Stimulated activated CD4-positive, alpha-beta T cell treated with anti-CD3 and anti-CD28 coated beads, Interleukin-12 subunit alpha, Interleukin-12 subunit beta, amount 100 ng/mL, for 24 hours (primary cell): ENCODE measurements at regions not wholly inside any gene's neighbourhood (a gene's known extent, or its start where the extent isn't known, plus 50 kb on each side); places are given as distances from the start of the nearest gene placed in this dataset.

ENCODE experiments used
- DNase-seq, 2 experiments: peaks; one replicate each; pipeline ENCODE4 v3.0.0-alpha.2; 2020; ENCODE audit warnings: low read depth in 2 of 2

- no peak for DNase-seq
Observed at GRCh38 chr15:93485438-93486327, 396.7 kb upstream of the RGMA start.

DNA sequence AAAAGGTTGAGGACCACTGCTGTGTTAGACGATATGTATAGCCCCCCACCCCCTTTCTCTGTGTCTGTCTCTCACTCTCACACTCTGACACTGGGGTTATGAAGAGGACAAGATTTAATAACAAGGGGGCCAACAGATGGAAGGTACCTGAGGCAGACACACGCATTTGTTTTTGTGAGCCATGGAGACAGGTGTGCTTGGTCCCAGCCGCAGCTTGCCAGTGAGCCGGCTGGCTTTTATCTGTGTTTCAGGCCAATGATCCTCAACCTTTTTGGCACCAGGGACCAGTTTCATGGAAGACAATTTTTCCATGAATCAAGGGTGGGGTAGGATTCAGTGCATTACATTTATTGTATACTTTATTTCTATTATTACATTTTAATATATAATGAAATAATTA is 394.9 kb upstream of the RGMA start:
- no peak for DNase-seq

- DNase-seq: no peak
Observed at GRCh38 chr15:93482731-93483130, 393.7 kb upstream of the RGMA start.

DNA sequence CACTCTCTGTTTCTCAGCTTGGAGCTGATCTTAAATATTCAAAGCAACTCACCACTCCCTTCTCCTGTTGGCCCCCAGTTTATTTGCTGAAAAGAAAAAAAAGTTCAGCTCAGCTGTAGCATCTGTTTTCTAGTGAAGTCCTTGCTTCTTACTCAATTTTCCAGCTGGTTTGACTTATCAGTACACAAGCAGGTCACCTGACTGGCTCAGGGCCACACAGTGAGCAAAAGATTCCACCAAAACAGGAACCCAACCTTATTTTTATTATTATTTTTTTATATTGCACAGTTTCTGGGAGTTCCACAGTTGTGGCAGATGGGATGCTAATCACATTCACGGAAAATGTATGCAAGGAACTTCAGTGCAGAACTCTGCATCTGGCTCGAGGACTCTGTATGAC is 390.7 kb upstream of the RGMA start:
- no peak for DNase-seq

GRCh38 chr15:93478947-93479346 is 389.9 kb upstream of the RGMA start:
- no peak for DNase-seq

GRCh38 chr15:93477721-93478120 is 388.7 kb upstream of the RGMA start:
- no peak for DNase-seq

GRCh38 chr15:93477188-93477587 is 388.2 kb upstream of the RGMA start:
- DNase-seq: no peak

GRCh38 chr15:93476491-93477177 is 387.6 kb upstream of the RGMA start:
- DNase-seq: no peak

- DNase-seq: no peak
Observed at GRCh38 chr15:93474728-93475127, 385.7 kb upstream of the RGMA start.

DNA sequence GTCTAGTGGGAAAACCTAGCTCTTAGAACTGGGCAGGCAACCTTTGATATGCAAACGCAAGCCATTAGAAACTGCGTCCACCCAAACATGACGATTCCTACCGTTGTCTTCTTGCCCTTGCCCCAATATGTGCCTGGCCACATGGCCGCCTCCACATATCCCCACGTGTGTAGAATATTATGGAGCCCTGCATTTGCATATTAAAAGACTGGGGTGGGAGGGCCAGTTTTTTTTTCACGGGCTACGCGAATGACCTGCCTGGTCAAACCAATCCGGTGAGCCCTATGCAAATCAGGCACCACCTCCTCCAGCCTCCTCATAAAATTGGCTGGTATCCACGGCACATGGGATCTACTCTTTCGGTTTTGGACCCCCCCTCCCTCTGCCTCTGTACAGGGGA is 381.0 kb upstream of the RGMA start:
- no peak for DNase-seq

GRCh38 chr15:93467337-93467736 is 378.3 kb upstream of the RGMA start:
- no peak for DNase-seq

GRCh38 chr15:93466380-93466779 is 377.4 kb upstream of the RGMA start:
- DNase-seq: no peak

DNA sequence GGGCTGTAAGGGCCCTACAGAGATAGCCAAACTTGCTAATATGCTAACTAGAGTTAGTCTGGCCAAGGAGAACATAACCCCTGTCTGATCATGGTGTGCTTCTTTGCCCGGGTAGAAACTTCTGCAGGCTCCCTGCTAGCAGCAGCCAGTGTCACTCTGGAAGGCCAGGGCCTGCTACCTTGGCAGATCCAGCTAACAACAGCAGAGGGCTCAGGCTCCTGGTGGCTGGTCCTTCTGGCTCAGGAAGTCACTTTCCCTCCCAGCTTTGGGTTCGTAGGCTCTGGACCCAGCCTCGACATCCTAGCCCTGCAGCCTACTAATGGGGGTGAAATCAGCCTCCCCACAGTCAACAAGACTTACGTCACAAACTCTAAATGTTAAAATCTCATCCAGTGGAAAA is 373.7 kb upstream of the RGMA start:
- no peak for DNase-seq

GRCh38 chr15:93460717-93461116 is 371.7 kb upstream of the RGMA start:
- no peak for DNase-seq

DNA sequence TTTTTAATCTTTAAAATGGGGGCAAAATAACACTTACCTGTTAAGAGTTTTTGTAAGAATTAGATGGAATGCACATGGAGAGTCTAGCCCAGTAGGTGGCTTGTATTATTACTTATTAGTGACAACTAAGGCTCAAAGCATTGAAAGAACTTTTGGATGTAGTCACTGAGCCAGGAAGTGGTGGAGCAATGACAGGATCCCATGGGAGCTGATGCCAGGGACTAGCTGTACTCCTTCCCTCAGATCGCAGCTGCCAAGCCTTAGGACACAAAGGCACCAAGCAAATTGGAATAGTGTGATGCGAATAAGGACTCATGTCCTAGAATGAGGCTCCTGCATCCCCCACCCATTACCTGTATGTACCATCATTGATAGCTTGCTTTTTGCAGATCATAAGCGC is 370.4 kb upstream of the RGMA start:
- no peak for DNase-seq

DNA sequence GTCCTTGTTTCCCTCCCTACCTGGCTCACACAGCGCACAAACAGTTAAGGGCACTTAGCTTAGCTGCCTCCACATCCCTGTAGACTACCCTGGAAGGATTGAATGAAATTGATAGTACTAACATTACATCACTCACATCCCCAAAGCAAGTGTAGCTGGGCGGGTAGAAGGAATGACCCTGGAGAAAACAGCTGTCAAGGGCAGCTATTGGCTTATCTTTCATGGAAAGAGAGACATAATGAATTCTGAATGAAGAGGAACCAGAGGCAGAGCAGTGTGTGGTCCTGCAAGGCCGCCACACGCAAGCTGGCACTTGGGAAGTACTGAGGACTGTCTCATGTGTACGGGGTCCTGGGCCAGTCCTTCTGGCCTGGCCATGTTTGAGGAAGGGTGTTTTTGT is 369.6 kb upstream of the RGMA start:
- no peak for DNase-seq

DNA sequence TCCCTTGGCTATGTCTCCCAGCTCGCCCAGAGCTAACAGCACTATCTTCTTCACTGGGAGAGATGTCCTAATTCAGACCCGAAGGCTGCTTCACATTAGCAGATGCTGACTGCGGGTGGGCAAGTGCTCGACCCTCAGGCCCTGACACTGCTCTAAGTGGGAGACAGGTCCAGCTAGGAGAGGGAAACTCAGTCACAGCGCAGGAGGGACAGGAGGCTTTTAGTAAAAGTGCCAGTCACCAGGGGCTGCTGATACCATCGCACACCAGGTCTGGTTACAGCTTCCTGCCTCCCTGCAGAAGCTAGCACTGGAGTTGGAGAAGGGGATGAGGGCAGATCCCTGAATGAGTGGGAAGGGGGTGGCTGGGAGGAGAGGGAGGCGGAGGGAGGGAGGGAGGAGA is 365.8 kb upstream of the RGMA start:
- no peak for DNase-seq

GRCh38 chr15:93452537-93453211 is 363.7 kb upstream of the RGMA start:
- no peak for DNase-seq

DNA sequence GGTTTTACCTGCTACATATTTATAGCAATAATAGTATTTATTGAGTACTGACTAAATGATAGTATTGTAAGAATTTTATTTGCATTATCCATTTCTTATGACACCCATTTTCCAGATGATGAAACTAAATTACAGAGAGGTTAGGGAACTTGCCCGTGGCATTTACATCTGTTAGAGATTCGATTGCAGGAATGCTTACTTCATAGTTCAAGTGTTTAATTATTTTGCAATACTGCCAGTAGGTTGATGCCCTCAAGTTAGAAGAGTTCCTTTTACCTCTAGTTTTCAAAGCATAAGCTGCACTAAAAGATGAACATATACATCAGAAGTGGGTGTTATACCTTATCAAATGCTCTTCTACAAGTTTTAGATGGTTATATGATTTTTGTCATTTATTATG is 362.8 kb upstream of the RGMA start:
- DNase-seq: no peak

DNA sequence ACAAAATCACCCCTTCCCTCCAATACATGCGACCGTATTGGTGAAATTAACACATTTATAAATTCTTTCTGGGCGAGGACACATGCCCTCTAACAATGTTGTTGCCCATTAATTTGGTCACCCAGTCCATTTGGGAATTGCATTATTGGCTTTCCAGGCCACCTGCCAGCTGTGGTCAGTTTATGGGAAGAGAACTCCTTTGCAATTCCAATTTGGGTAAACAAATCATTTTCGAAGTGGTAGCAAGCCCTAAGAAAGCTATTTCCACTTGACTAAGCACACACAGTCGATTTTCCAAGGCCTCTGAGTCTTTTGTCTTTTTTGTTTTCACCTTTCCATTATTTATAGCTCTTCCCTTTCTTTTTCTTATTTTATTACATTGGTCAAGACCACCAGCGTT is 362.3 kb upstream of the RGMA start:
- no peak for DNase-seq

GRCh38 chr15:93449798-93450197 is 360.8 kb upstream of the RGMA start:
- no peak for DNase-seq

- DNase-seq: no peak
Observed at GRCh38 chr15:93438310-93438709, 349.3 kb upstream of the RGMA start.

DNA sequence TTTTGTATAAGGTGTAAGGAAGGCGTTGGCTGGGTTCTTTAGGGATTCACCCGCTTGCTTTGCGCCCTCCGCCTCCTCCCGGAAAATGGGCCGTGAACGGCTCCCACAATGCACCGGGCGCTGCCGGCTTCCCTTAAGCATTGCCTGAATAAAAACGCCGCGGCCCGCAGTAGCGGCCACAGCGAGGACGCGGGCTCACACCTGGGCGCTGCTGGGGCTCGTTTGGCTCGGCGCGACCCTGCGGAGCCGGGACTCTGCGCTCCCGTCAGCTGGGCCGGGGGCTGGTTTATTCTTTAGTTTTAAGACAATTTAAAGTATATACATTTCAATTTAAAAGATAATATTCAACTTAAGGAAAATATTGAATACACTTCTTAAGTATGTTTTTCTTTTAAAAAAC is 343.5 kb upstream of the RGMA start:
- no peak for DNase-seq
